Neural cell (in vitro differentiated cells): ENCODE measurements at regions not wholly inside any gene's neighbourhood (a gene's known extent, or its start where the extent isn't known, plus 50 kb on each side); places are given as distances from the start of the nearest gene placed in this dataset.

Source experiments
- H2AFZ ChIP-seq: fragments of 200-600, 300-800 bp; sonication (generic), shearing (Covaris generic); 2 replicates; pipeline ENCODE4 v1.6.0; 2014; ENCODE audit warnings: low read depth, mild to moderate bottlenecking, antibody characterized with exemption, low read length, moderate library complexity
- H3F3A ChIP-seq: fragments of 200-600 bp; shearing (Covaris generic); 2 replicates; pipeline ENCODE4 v1.6.1; 2016; ENCODE audit warnings: mild to moderate bottlenecking, moderate library complexity, mixed read lengths, antibody characterized with exemption, low read length; ENCODE audit not compliant: insufficient read depth, poor library complexity, severe bottlenecking
- H3K27ac ChIP-seq: fragments of 200-600, 300-800 bp; sonication (generic), shearing (Covaris generic); 2 replicates; pipeline ENCODE4 v1.5.1; 2014; ENCODE audit warnings: mild to moderate bottlenecking, low read length, moderate library complexity
- H3K27me3 ChIP-seq: fragments of 300-800, 200-600 bp; sonication (generic), shearing (Covaris generic); 2 replicates; pipeline ENCODE4 v1.6.0; 2014; ENCODE audit warnings: mild to moderate bottlenecking, low read depth, low read length, moderate library complexity; ENCODE audit not compliant: insufficient read depth
- H3K36me3 ChIP-seq: fragments of 300-800, 200-600 bp; sonication (generic), shearing (Covaris generic); 2 replicates; pipeline ENCODE4 v1.5.1; 2014; ENCODE audit warnings: mild to moderate bottlenecking, antibody characterized with exemption, low read length, moderate library complexity; ENCODE audit not compliant: insufficient read depth
- H3K4me2 ChIP-seq: fragments of 300-800, 200-600 bp; sonication (generic), shearing (Covaris generic); 2 replicates; pipeline ENCODE4 v1.6.0; 2014; ENCODE audit warnings: mild to moderate bottlenecking, low read length
- H3K4me3 ChIP-seq: fragments of 300-800, 200-600 bp; sonication (generic), shearing (Covaris generic); 2 replicates; pipeline ENCODE4 v1.5.1; 2014; ENCODE audit warnings: mild to moderate bottlenecking, low read length, moderate library complexity
- H3K79me2 ChIP-seq: fragments of 200-600 bp; shearing (Covaris generic); replicated peaks from 2 replicates; pipeline ENCODE4 v1.6.0; 2014; ENCODE audit warnings: mild to moderate bottlenecking, low read length, moderate library complexity; ENCODE audit not compliant: insufficient read depth
- H3K9ac ChIP-seq: fragments of 300-800, 200-600 bp; sonication (generic), shearing (Covaris generic); 2 replicates; pipeline ENCODE4 v1.6.1; 2016; ENCODE audit warnings: mild to moderate bottlenecking, low read length, mixed read lengths
- H3K9me2 ChIP-seq: fragments of 200-600 bp; shearing (Covaris generic); 2 replicates; pipeline ENCODE4 v1.6.1; 2016; ENCODE audit warnings: mild to moderate bottlenecking, low read length, mixed read lengths; ENCODE audit not compliant: insufficient read depth
- H3K9me3 ChIP-seq: fragments of 200-600, 300-800 bp; sonication (generic), shearing (Covaris generic); 2 replicates; pipeline ENCODE4 v1.6.1; 2016; ENCODE audit warnings: mild to moderate bottlenecking, mixed run types, low read length, moderate library complexity, mixed read lengths
- H4K20me1 ChIP-seq: fragments of 200-600 bp; shearing (Covaris generic); 2 replicates; pipeline ENCODE4 v1.6.1; 2016; ENCODE audit warnings: mild to moderate bottlenecking, mixed run types; ENCODE audit not compliant: insufficient read depth
- EP300 ChIP-seq: fragments of 450-650 bp; conservative IDR thresholded peaks from 2 replicates; pipeline ENCODE4 v1.6.1; 2014; ENCODE audit warnings: antibody characterized with exemption, mild to moderate bottlenecking, moderate library complexity; ENCODE audit not compliant: poor library complexity, severe bottlenecking
- EZH2 ChIP-seq: fragments of 200-600, 300-800 bp; shearing (Covaris generic), sonication (generic); IDR thresholded peaks from 2 replicates; pipeline ENCODE4 v1.6.1; 2014; ENCODE audit warnings: antibody characterized with exemption, low read length, borderline replicate concordance, mild to moderate bottlenecking; ENCODE audit not compliant: insufficient read depth, poor library complexity, severe bottlenecking
- MXI1 ChIP-seq: fragments of 450-650 bp; conservative IDR thresholded peaks from 2 replicates; pipeline ENCODE4 v1.6.1; 2014; ENCODE audit warnings: antibody characterized with exemption, mild to moderate bottlenecking; ENCODE audit not compliant: poor library complexity, severe bottlenecking
- POLR2AphosphoS5 ChIP-seq: IDR thresholded peaks from 2 replicates; pipeline ENCODE4 v1.6.1; 2012
- RAD21 ChIP-seq: fragments of 450-650 bp; conservative IDR thresholded peaks from 2 replicates; pipeline ENCODE4 v1.6.1; 2014; ENCODE audit warnings: antibody characterized with exemption, mild to moderate bottlenecking, moderate library complexity
- SMC3 ChIP-seq: fragments of 450-650 bp; conservative IDR thresholded peaks from 2 replicates; pipeline ENCODE4 v1.6.1; 2014; ENCODE audit warnings: antibody characterized with exemption, mild to moderate bottlenecking, moderate library complexity; ENCODE audit not compliant: poor library complexity
- TAF1 ChIP-seq: IDR thresholded peaks from 2 replicates; pipeline ENCODE4 v1.6.1; 2012; ENCODE audit warnings: low read depth
- TF ChIP-seq, protein P1 (sequence below): IDR thresholded peaks from 2 replicates; pipeline ENCODE4 v1.6.1; 2012; ENCODE audit warnings: borderline replicate concordance
- TF ChIP-seq, protein P2 (sequence below): fragments of 450-650 bp; IDR thresholded peaks from 2 replicates; pipeline ENCODE4 v1.5.1; 2014; ENCODE audit warnings: antibody characterized with exemption, mild to moderate bottlenecking, moderate library complexity; ENCODE audit not compliant: poor library complexity, severe bottlenecking

DNA sequence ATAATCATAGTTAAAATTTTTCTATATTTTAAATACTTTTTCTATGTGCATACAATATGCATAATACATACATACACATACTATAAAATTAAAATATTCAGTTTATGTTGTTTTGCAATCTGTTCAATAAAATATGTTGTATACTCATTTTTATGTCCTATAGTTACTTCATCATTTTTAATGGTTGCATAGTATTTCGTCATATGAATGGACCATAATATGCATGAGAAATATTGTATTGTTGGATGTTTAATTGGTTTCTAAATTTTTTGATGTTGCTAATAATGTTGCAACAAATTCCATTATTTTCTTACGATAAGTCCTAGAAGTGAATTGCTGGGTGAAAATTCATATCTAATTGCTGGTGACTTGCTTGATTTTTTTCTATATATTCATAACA, 211.5 kb upstream of the GCFC2 start:
- Histone ChIP-seq H3K4me3 (no peak overlapping the region), H3K4me2 (no peak overlapping the region), H3K27me3 (no peaks in the 10 kb centered on the region), H3K9me3 (no peaks in the 10 kb centered on the region), H2AFZ (no peak overlapping the region), H3K9ac (no peak overlapping the region), H3K36me3 (no peaks in the 10 kb centered on the region), H3K27ac (peak overlapping the region; percentile 79), H3K79me2 (no peaks in the 10 kb centered on the region), H3F3A (no peaks in the 10 kb centered on the region), H4K20me1 (no peaks in the 10 kb centered on the region), H3K9me2 (no peaks in the 10 kb centered on the region)
- TF ChIP-seq TAF1: no peak
- TF ChIP-seq MXI1: no peak
- no peak for TF ChIP-seq POLR2AphosphoS5
- TF ChIP-seq, protein P1, sequence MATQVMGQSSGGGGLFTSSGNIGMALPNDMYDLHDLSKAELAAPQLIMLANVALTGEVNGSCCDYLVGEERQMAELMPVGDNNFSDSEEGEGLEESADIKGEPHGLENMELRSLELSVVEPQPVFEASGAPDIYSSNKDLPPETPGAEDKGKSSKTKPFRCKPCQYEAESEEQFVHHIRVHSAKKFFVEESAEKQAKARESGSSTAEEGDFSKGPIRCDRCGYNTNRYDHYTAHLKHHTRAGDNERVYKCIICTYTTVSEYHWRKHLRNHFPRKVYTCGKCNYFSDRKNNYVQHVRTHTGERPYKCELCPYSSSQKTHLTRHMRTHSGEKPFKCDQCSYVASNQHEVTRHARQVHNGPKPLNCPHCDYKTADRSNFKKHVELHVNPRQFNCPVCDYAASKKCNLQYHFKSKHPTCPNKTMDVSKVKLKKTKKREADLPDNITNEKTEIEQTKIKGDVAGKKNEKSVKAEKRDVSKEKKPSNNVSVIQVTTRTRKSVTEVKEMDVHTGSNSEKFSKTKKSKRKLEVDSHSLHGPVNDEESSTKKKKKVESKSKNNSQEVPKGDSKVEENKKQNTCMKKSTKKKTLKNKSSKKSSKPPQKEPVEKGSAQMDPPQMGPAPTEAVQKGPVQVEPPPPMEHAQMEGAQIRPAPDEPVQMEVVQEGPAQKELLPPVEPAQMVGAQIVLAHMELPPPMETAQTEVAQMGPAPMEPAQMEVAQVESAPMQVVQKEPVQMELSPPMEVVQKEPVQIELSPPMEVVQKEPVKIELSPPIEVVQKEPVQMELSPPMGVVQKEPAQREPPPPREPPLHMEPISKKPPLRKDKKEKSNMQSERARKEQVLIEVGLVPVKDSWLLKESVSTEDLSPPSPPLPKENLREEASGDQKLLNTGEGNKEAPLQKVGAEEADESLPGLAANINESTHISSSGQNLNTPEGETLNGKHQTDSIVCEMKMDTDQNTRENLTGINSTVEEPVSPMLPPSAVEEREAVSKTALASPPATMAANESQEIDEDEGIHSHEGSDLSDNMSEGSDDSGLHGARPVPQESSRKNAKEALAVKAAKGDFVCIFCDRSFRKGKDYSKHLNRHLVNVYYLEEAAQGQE: no peak
- no peak for TF ChIP-seq EP300
- no peak for TF ChIP-seq SMC3
- no peak for TF ChIP-seq EZH2
- TF ChIP-seq, protein P2, sequence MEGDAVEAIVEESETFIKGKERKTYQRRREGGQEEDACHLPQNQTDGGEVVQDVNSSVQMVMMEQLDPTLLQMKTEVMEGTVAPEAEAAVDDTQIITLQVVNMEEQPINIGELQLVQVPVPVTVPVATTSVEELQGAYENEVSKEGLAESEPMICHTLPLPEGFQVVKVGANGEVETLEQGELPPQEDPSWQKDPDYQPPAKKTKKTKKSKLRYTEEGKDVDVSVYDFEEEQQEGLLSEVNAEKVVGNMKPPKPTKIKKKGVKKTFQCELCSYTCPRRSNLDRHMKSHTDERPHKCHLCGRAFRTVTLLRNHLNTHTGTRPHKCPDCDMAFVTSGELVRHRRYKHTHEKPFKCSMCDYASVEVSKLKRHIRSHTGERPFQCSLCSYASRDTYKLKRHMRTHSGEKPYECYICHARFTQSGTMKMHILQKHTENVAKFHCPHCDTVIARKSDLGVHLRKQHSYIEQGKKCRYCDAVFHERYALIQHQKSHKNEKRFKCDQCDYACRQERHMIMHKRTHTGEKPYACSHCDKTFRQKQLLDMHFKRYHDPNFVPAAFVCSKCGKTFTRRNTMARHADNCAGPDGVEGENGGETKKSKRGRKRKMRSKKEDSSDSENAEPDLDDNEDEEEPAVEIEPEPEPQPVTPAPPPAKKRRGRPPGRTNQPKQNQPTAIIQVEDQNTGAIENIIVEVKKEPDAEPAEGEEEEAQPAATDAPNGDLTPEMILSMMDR: no peak
- TF ChIP-seq RAD21: no peak

DNA sequence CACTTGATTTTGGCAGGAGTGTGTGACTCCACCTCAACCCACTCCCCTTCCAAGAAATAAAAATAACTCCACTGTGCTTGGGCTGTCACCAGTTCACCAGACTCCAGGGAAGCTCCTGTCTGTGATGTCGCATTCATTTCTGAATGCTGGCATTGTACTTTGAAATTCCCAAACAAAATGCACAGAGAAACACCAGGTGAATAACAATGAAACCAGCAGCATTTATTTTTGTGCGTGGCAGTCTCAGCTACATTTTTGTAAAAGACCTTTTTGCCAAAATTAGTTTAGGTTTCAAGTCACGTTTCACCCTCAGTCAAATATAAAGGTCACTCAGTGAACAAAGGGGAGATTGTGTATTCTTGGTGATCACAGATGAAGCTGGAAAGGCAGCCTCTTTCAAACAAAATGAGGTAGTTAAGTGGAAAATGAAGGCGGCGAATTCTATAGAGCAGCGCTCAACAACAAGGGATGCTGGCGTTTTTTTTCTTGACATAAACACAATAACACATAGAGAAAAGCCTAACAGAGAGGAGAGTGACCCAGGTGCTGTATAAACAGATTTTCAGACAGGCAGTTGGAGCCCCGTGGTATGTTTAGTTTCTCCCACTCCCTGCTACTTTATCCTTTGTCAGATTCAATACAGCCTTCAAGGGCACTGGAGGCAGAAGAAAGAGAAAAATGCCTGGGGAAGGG, 210.3 kb upstream of the GCFC2 start:
- Histone ChIP-seq H3K9me2 (no peaks in the 10 kb centered on the region), H3F3A (no peaks in the 10 kb centered on the region), H3K9ac (peak overlapping the region; percentile 55), H3K27ac (peak overlapping the region; percentile 79), H2AFZ (peak overlapping the region; percentile 60), H4K20me1 (no peaks in the 10 kb centered on the region), H3K4me3 (peak overlapping the region; percentile 50), H3K4me2 (peak overlapping the region; percentile 50), H3K9me3 (no peaks in the 10 kb centered on the region), H3K79me2 (no peaks in the 10 kb centered on the region), H3K36me3 (no peaks in the 10 kb centered on the region), H3K27me3 (no peaks in the 10 kb centered on the region)
- peak; percentile 72 for TF ChIP-seq EP300
- TF ChIP-seq, protein P1: peak; percentile 74
- TF ChIP-seq SMC3: no peak
- TF ChIP-seq, protein P2: no peak
- TF ChIP-seq POLR2AphosphoS5: peak; percentile 66
- TF ChIP-seq EZH2: no peak
- peak; percentile 60 for TF ChIP-seq TAF1
- peak; percentile 20 for TF ChIP-seq RAD21
- peak; percentile 13 for TF ChIP-seq MXI1
